Esophagus (tissue), 2 donors: ENCODE measurements at regions not wholly inside any gene's neighbourhood (a gene's known extent, or its start where the extent isn't known, plus 50 kb on each side); places are given as distances from the start of the nearest gene placed in this dataset.
"Not testable (repeated sequence)": the region's sequence is repeated elsewhere in the genome, so short reads cannot be mapped to it uniquely, and the experiment has no call there.

Experiments used
- H3K27ac ChIP-seq, 2 donors: one replicate each; pipeline ENCODE4 v1.5.1; 2013; ENCODE audit warnings: low read depth in 2 of 2, mild to moderate bottlenecking in 2 of 2, inconsistent platforms in 1 of 2, low read length in 1 of 2, moderate library complexity in 1 of 2
- H3K27me3 ChIP-seq, 2 donors: one replicate each; pipeline ENCODE4 v1.6.1; 2013; ENCODE audit warnings: low read length in 2 of 2, control low read depth in 1 of 2, mild to moderate bottlenecking in 1 of 2; ENCODE audit not compliant: insufficient read depth in 2 of 2, control insufficient read depth in 1 of 2
- H3K36me3 ChIP-seq, 2 donors: one replicate each; pipeline ENCODE4 v1.6.1; 2013; ENCODE audit warnings: low read length in 1 of 2; ENCODE audit not compliant: control insufficient read depth in 2 of 2, insufficient read depth in 2 of 2
- H3K4me1 ChIP-seq, 2 donors: one replicate each; pipeline ENCODE4 v1.6.1; 2013; ENCODE audit warnings: low read length in 1 of 2; ENCODE audit not compliant: control insufficient read depth in 2 of 2, insufficient read depth in 2 of 2
- H3K4me3 ChIP-seq, 2 donors: one replicate each; pipeline ENCODE4 v1.5.1; 2013; ENCODE audit warnings: low read length in 2 of 2, mild to moderate bottlenecking in 2 of 2, low read depth in 1 of 2, moderate library complexity in 1 of 2
- H3K9me3 ChIP-seq, 2 donors: one replicate each; pipeline ENCODE4 v1.6.1; 2013; ENCODE audit warnings: mild to moderate bottlenecking in 2 of 2, low read depth in 1 of 2, low read length in 1 of 2, moderate library complexity in 1 of 2; ENCODE audit not compliant: control insufficient read depth in 2 of 2, insufficient read depth in 1 of 2
- WGBS, 2 donors: extraction: QIAGEN DNeasy Blood & Tissue Kit; methylation state at CpG; one replicate each; pipeline ENCODE4 v1.1.7; 2013; 5-methylcytosine and 5-hydroxymethylcytosine counted together
- donor health status: healthy with polysubstance abuse.
- donor health status: Bipolar disorder and iron deficiency.

GRCh38 chr1:90281886-90282285 is 287.0 kb downstream of the ZNF326 start:
- H3K4me3 ChIP-seq, H3K9me3 ChIP-seq, H3K4me1 ChIP-seq, H3K36me3 ChIP-seq, H3K27me3 ChIP-seq, H3K27ac ChIP-seq: not testable (repeated sequence)
- 70 to 76% methylated on average over 1 of the region's 1 CpG for WGBS, 2 donors

GRCh38 chr1:90277270-90277669 is 282.4 kb downstream of the ZNF326 start:
- H3K4me3 ChIP-seq, result no peak overlapping the region
- no peaks in the 10 kb centered on the region for H3K36me3 ChIP-seq
- no peaks in the 10 kb centered on the region for H3K4me1 ChIP-seq
- no peaks in the 10 kb centered on the region for H3K9me3 ChIP-seq
- H3K27me3 ChIP-seq, result no peaks in the 10 kb centered on the region
- no peak overlapping the region for H3K27ac ChIP-seq

- Histone ChIP-seq H3K4me3 (no peak overlapping the region), H3K27me3 (no peaks in the 10 kb centered on the region), H3K27ac (no peak overlapping the region), H3K4me1 (no peaks in the 10 kb centered on the region), H3K36me3 (no peaks in the 10 kb centered on the region), H3K9me3 (no peaks in the 10 kb centered on the region)
- 57 to 59% methylated on average over 5 of the region's 5 CpGs for WGBS, 2 donors
Observed at GRCh38 chr1:90274376-90274775, 279.5 kb downstream of the ZNF326 start.

GRCh38 chr1:90273241-90273774 is 278.4 kb downstream of the ZNF326 start:
- Histone ChIP-seq H3K4me1 (no peaks in the 10 kb centered on the region), H3K36me3 (no peaks in the 10 kb centered on the region), H3K4me3 (no peak overlapping the region), H3K27ac (no peak overlapping the region), H3K9me3 (no peaks in the 10 kb centered on the region), H3K27me3 (no peaks in the 10 kb centered on the region)

- no peaks in the 10 kb centered on the region for H3K36me3 ChIP-seq
- H3K4me3 ChIP-seq, result no peak overlapping the region
- H3K4me1 ChIP-seq, result no peaks in the 10 kb centered on the region
- WGBS, 2 donors, result 55 to 60% methylated on average over 2 of the region's 2 CpGs
- no peak overlapping the region for H3K27ac ChIP-seq
- no peaks in the 10 kb centered on the region for H3K9me3 ChIP-seq
- H3K27me3 ChIP-seq, result no peaks in the 10 kb centered on the region
Observed at GRCh38 chr1:90262791-90263190, 267.9 kb downstream of the ZNF326 start.

- Histone ChIP-seq H3K27ac (no peak overlapping the region), H3K9me3 (no peaks in the 10 kb centered on the region), H3K4me1 (no peaks in the 10 kb centered on the region), H3K4me3 (no peak overlapping the region), H3K36me3 (no peaks in the 10 kb centered on the region), H3K27me3 (no peaks in the 10 kb centered on the region)
- WGBS, 2 donors, result 87 to 91% methylated on average over 1 of the region's 1 CpG
Observed at GRCh38 chr1:90262286-90262685, 267.4 kb downstream of the ZNF326 start.

- Histone ChIP-seq H3K27me3 (no peaks in the 10 kb centered on the region), H3K27ac (no peak overlapping the region), H3K4me1 (no peaks in the 10 kb centered on the region), H3K4me3 (no peak overlapping the region), H3K36me3 (no peaks in the 10 kb centered on the region), H3K9me3 (no peaks in the 10 kb centered on the region)
- 75 to 76% methylated on average over 2 of the region's 2 CpGs for WGBS, 2 donors
Observed at GRCh38 chr1:90246069-90246468, 251.2 kb downstream of the ZNF326 start.

- Histone ChIP-seq H3K36me3 (no peaks in the 10 kb centered on the region), H3K4me3 (no peak overlapping the region)
- WGBS, 2 donors, result 89 to 91% methylated on average over 6 of the region's 6 CpGs
Observed at GRCh38 chr1:90236493-90236892, 241.6 kb downstream of the ZNF326 start.

GRCh38 chr1:90223401-90223800 is 228.5 kb downstream of the ZNF326 start:
- H3K9me3 ChIP-seq, result no peaks in the 10 kb centered on the region
- H3K4me3 ChIP-seq, result no peak overlapping the region
- H3K36me3 ChIP-seq, result no peaks in the 10 kb centered on the region
- no peaks in the 10 kb centered on the region for H3K4me1 ChIP-seq
- H3K27ac ChIP-seq, result no peak overlapping the region
- no peaks in the 10 kb centered on the region for H3K27me3 ChIP-seq

More at GRCh38 chr1:90236493-90236892, 241.6 kb downstream of the ZNF326 start:
- Histone ChIP-seq H3K4me1 (no peaks in the 10 kb centered on the region), H3K27me3 (no peaks in the 10 kb centered on the region), H3K9me3 (peaks cover 0 to 3% of the 10 kb centered on the region in 2 donors), H3K27ac (no peak overlapping the region)

GRCh38 chr1:90220941-90221693 is 226.2 kb downstream of the ZNF326 start:
- no peaks in the 10 kb centered on the region for H3K36me3 ChIP-seq
- no peaks in the 10 kb centered on the region for H3K27me3 ChIP-seq
- H3K9me3 ChIP-seq, result no peaks in the 10 kb centered on the region
- no peaks in the 10 kb centered on the region for H3K4me1 ChIP-seq
- H3K27ac ChIP-seq, result no peak overlapping the region
- H3K4me3 ChIP-seq, result no peak overlapping the region
- WGBS, 2 donors, result 68 to 77% methylated on average over 5 of the region's 5 CpGs
